ENCODE measurements at regions not wholly inside any gene's neighbourhood (a gene's known extent, or its start where the extent isn't known, plus 50 kb on each side); places are given as distances from the start of the nearest gene placed in this dataset.

- Mint-ChIP-seq H3K4me1 (ENCODE audit: low read depth) (peaks cover 36% of the 10 kb centered on the region), H3K36me3 (ENCODE audit: low read depth) (peaks cover 1% of the 10 kb centered on the region), H3K27ac (ENCODE audit: unreplicated experiment) (no peak overlapping the region), H3K4me3 (ENCODE audit: unreplicated experiment) (no peak overlapping the region), H3K9me3 (ENCODE audit: low read depth) (peaks cover 4% of the 10 kb centered on the region), H3K27me3 (ENCODE audit: low read depth) (peaks cover 3% of the 10 kb centered on the region)
- TF ChIP-seq CTCF (IDR thresholded peaks at IDR 0.05), result no peak
- no peak for DNase-seq (ENCODE audit: low spot score)
These were observed 62.7 kb upstream of the MYCBP2 start for GRCh38 chr13:77389625-77390000.

GRCh38 chr13:77388944-77389624 is 62.2 kb upstream of the MYCBP2 start:
- Mint-ChIP-seq H3K4me1 (ENCODE audit: low read depth) (peaks cover 36% of the 10 kb centered on the region), H3K27me3 (ENCODE audit: low read depth) (peaks cover 3% of the 10 kb centered on the region), H3K4me3 (ENCODE audit: unreplicated experiment) (no peak overlapping the region), H3K27ac (ENCODE audit: unreplicated experiment) (no peak overlapping the region), H3K9me3 (ENCODE audit: low read depth) (peaks cover 4% of the 10 kb centered on the region), H3K36me3 (ENCODE audit: low read depth) (peaks cover 1% of the 10 kb centered on the region)
- no peak for TF ChIP-seq CTCF (IDR thresholded peaks at IDR 0.05)
- DNase-seq (ENCODE audit: low spot score), result no peak

GRCh38 chr13:77387607-77388200 is 60.8 kb upstream of the MYCBP2 start:
- TF ChIP-seq CTCF (IDR thresholded peaks at IDR 0.05), result no peak
- H3K9me3 Mint-ChIP-seq (ENCODE audit: low read depth), result peaks cover 4% of the 10 kb centered on the region

GRCh38 chr13:77386880-77387606 is 60.1 kb upstream of the MYCBP2 start:
- H3K4me1 Mint-ChIP-seq (ENCODE audit: low read depth), result peaks cover 44% of the 10 kb centered on the region
- peak overlapping the region; percentile 82 for H3K27ac Mint-ChIP-seq (ENCODE audit: unreplicated experiment)
- H3K27me3 Mint-ChIP-seq (ENCODE audit: low read depth), result peaks cover 3% of the 10 kb centered on the region
- H3K9me3 Mint-ChIP-seq (ENCODE audit: low read depth), result peaks cover 4% of the 10 kb centered on the region
- no peaks in the 10 kb centered on the region for H3K36me3 Mint-ChIP-seq (ENCODE audit: low read depth)
- H3K4me3 Mint-ChIP-seq (ENCODE audit: unreplicated experiment), result no peak overlapping the region
- TF ChIP-seq CTCF (IDR thresholded peaks at IDR 0.05), result no peak
- no peak for DNase-seq (ENCODE audit: low spot score)

More at GRCh38 chr13:77387607-77388200, 60.8 kb upstream of the MYCBP2 start:
- H3K27ac Mint-ChIP-seq (ENCODE audit: unreplicated experiment), result peak overlapping the region; percentile 49
- DNase-seq (ENCODE audit: low spot score), result no peak
- H3K27me3 Mint-ChIP-seq (ENCODE audit: low read depth), result peaks cover 3% of the 10 kb centered on the region
- no peaks in the 10 kb centered on the region for H3K36me3 Mint-ChIP-seq (ENCODE audit: low read depth)
- no peak overlapping the region for H3K4me3 Mint-ChIP-seq (ENCODE audit: unreplicated experiment)
- peaks cover 42% of the 10 kb centered on the region for H3K4me1 Mint-ChIP-seq (ENCODE audit: low read depth)

- H3K4me1 Mint-ChIP-seq (ENCODE audit: low read depth), result peaks cover 43% of the 10 kb centered on the region
- no peak overlapping the region for H3K27ac Mint-ChIP-seq (ENCODE audit: unreplicated experiment)
- peaks cover 4% of the 10 kb centered on the region for H3K9me3 Mint-ChIP-seq (ENCODE audit: low read depth)
- peaks cover 3% of the 10 kb centered on the region for H3K27me3 Mint-ChIP-seq (ENCODE audit: low read depth)
- no peak overlapping the region for H3K4me3 Mint-ChIP-seq (ENCODE audit: unreplicated experiment)
- no peak for DNase-seq (ENCODE audit: low spot score)
- no peaks in the 10 kb centered on the region for H3K36me3 Mint-ChIP-seq (ENCODE audit: low read depth)
- TF ChIP-seq CTCF (IDR thresholded peaks at IDR 0.05), result no peak
These were observed 59.2 kb upstream of the MYCBP2 start for GRCh38 chr13:77386046-77386445.

All from chondrocyte (in vitro differentiated cells).